Hepatocyte (in vitro differentiated cells): ENCODE measurements at regions not wholly inside any gene's neighbourhood (a gene's known extent, or its start where the extent isn't known, plus 50 kb on each side); places are given as distances from the start of the nearest gene placed in this dataset.

Experiments used
- DNase-seq: peaks from one replicate; pipeline ENCODE4 v3.0.0-alpha.2; 2016; ENCODE audit warnings: low spot score
- H2AFZ ChIP-seq: fragments of 200-600 bp; sonication (generic); 2 replicates; pipeline ENCODE4 v1.6.0; 2016; ENCODE audit warnings: antibody characterized with exemption, mild to moderate bottlenecking
- H3K27ac ChIP-seq: fragments of 200-600 bp; sonication (generic); 2 replicates; pipeline ENCODE4 v1.5.1; 2016; ENCODE audit warnings: mild to moderate bottlenecking
- H3K27me3 ChIP-seq: fragments of 200-600 bp; sonication (generic); 2 replicates; pipeline ENCODE4 v1.6.1; 2016
- H3K36me3 ChIP-seq: fragments of 200-600 bp; sonication (generic); replicated peaks from 2 replicates; pipeline ENCODE4 v1.5.1; 2016; ENCODE audit warnings: low read depth; ENCODE audit not compliant: insufficient read depth
- H3K4me1 ChIP-seq: fragments of 200-600 bp; sonication (generic); 2 replicates; pipeline ENCODE4 v1.5.1; 2016; ENCODE audit warnings: mild to moderate bottlenecking, moderate library complexity; ENCODE audit not compliant: insufficient read depth
- H3K4me2 ChIP-seq: fragments of 200-600 bp; sonication (generic); 2 replicates; pipeline ENCODE4 v1.6.0; 2016
- H3K4me3 ChIP-seq: fragments of 200-600 bp; sonication (generic); 2 replicates; pipeline ENCODE4 v1.5.1; 2016; ENCODE audit warnings: mild to moderate bottlenecking
- H3K79me2 ChIP-seq: fragments of 200-600 bp; sonication (generic); 2 replicates; pipeline ENCODE4 v1.6.0; 2017; ENCODE audit warnings: mild to moderate bottlenecking
- H3K9me2 ChIP-seq: fragments of 200-600 bp; sonication (generic); replicated peaks from 2 replicates; pipeline ENCODE4 v1.6.0; 2017; ENCODE audit warnings: mild to moderate bottlenecking; ENCODE audit not compliant: insufficient read depth
- H3K9me3 ChIP-seq: fragments of 200-600 bp; sonication (generic); 2 replicates; pipeline ENCODE4 v1.5.1; 2016; ENCODE audit warnings: low read depth, mild to moderate bottlenecking
- H4K20me1 ChIP-seq: fragments of 200-600 bp; sonication (generic); 2 replicates; pipeline ENCODE4 v1.6.0; 2016; ENCODE audit warnings: mild to moderate bottlenecking; ENCODE audit not compliant: insufficient read depth, poor library complexity, severe bottlenecking
- CTCF ChIP-seq: fragments of 200-600 bp; sonication (generic); IDR thresholded peaks from 2 replicates; pipeline ENCODE4 v1.5.1; 2016; ENCODE audit warnings: antibody characterized with exemption, mild to moderate bottlenecking; ENCODE audit not compliant: poor library complexity
- EZH2 ChIP-seq: fragments of 200-600 bp; sonication (generic); IDR thresholded peaks from 2 replicates; pipeline ENCODE4 v1.6.1; 2016; ENCODE audit warnings: antibody characterized with exemption, mild to moderate bottlenecking, borderline replicate concordance
- EZH2phosphoT487 ChIP-seq: fragments of 200-600 bp; sonication (generic); IDR thresholded peaks from one replicate; pipeline ENCODE4 v1.6.1; 2018; ENCODE audit warnings: antibody characterized with exemption, mild to moderate bottlenecking, low read depth, moderate library complexity; ENCODE audit not compliant: unreplicated experiment, severe bottlenecking
- WGBS: methylation state at CpG from one replicate; pipeline ENCODE4 v1.1.6; 2016; ENCODE audit warnings: low lambda C conversion rate; ENCODE audit errors: missing lambda C conversion rate; 5-methylcytosine and 5-hydroxymethylcytosine counted together

- no peak overlapping the region for H3K4me3 ChIP-seq
- H3K27ac ChIP-seq, result no peak overlapping the region
- WGBS, result 88% methylated on average over 4 of the region's 4 CpGs
- no peaks in the 10 kb centered on the region for H3K36me3 ChIP-seq
- H3K9me3 ChIP-seq, result no peaks in the 10 kb centered on the region
- no peak overlapping the region for H3K4me2 ChIP-seq
- H3K4me1 ChIP-seq, result no peaks in the 10 kb centered on the region
- no peaks in the 10 kb centered on the region for H3K79me2 ChIP-seq
- TF ChIP-seq EZH2, result no peak
- TF ChIP-seq EZH2phosphoT487, result no peak
- no peak for TF ChIP-seq CTCF
- no peaks in the 10 kb centered on the region for H4K20me1 ChIP-seq
- DNase-seq, result no peak
- H3K9me2 ChIP-seq, result no peaks in the 10 kb centered on the region
- no peak overlapping the region for H2AFZ ChIP-seq
- H3K27me3 ChIP-seq, result no peaks in the 10 kb centered on the region
These were observed 181.2 kb upstream of the SPOCK3 start for GRCh38 chr4:167415461-167415860.

- H3K4me3 ChIP-seq, result no peak overlapping the region
- no peaks in the 10 kb centered on the region for H4K20me1 ChIP-seq
- WGBS, result 53% methylated on average over 3 of the region's 3 CpGs
- H3K4me1 ChIP-seq, result no peaks in the 10 kb centered on the region
- H3K4me2 ChIP-seq, result no peak overlapping the region
- H3K9me3 ChIP-seq, result no peaks in the 10 kb centered on the region
- H3K27me3 ChIP-seq, result no peaks in the 10 kb centered on the region
- H3K9me2 ChIP-seq, result no peaks in the 10 kb centered on the region
- H3K36me3 ChIP-seq, result no peaks in the 10 kb centered on the region
- H2AFZ ChIP-seq, result no peak overlapping the region
- H3K79me2 ChIP-seq, result no peaks in the 10 kb centered on the region
- no peak for DNase-seq
- no peak overlapping the region for H3K27ac ChIP-seq
- TF ChIP-seq EZH2, result no peak
- TF ChIP-seq CTCF, result no peak
- no peak for TF ChIP-seq EZH2phosphoT487
These were observed 185.3 kb upstream of the SPOCK3 start for GRCh38 chr4:167419468-167420140.

GRCh38 chr4:167421201-167421600, 186.9 kb upstream of the SPOCK3 start:
- Histone ChIP-seq H3K27ac (no peak overlapping the region), H3K4me3 (no peak overlapping the region), H3K9me3 (no peaks in the 10 kb centered on the region), H3K4me1 (no peaks in the 10 kb centered on the region), H3K4me2 (no peak overlapping the region), H3K27me3 (no peaks in the 10 kb centered on the region), H3K9me2 (no peaks in the 10 kb centered on the region), H3K79me2 (no peaks in the 10 kb centered on the region), H2AFZ (no peak overlapping the region), H4K20me1 (no peaks in the 10 kb centered on the region), H3K36me3 (no peaks in the 10 kb centered on the region)
- no peak for DNase-seq
- WGBS, result 69% methylated on average over 1 of the region's 1 CpG
- TF ChIP-seq EZH2, result no peak
- TF ChIP-seq CTCF, result no peak
